Omental fat pad (tissue), 3 donors: ENCODE measurements at regions not wholly inside any gene's neighbourhood (a gene's known extent, or its start where the extent isn't known, plus 50 kb on each side); places are given as distances from the start of the nearest gene placed in this dataset.

Experiments
- ATAC-seq: fragments of 150-250 bp; one replicate; pipeline ENCODE4 v1.9.1; 2016; ENCODE audit warnings: mild to moderate bottlenecking, moderate library complexity; ENCODE audit not compliant: low FRiP score
- DNase-seq: peaks from one replicate; pipeline ENCODE4 v3.0.0-alpha.2; 2019; ENCODE audit warnings: low spot score
- CTCF ChIP-seq, 3 donors: fragments of 450-650 bp; IDR thresholded peaks; one replicate each; pipeline ENCODE4 v1.5.1; 2016 to 2017; ENCODE audit warnings: antibody characterized with exemption in 3 of 3, mild to moderate bottlenecking in 3 of 3, moderate library complexity in 2 of 3

GRCh38 chr9:109862452-109862851 is 82.5 kb downstream of the PALM2AKAP2 start:
- ATAC-seq: no peak
- DNase-seq: no peak
- TF ChIP-seq CTCF (IDR thresholded peaks at IDR 0.05): no peak

- ATAC-seq (no peak), DNase-seq (no peak)
- TF ChIP-seq CTCF (IDR thresholded peaks at IDR 0.05): no peak
These were observed 84.0 kb downstream of the PALM2AKAP2 start for GRCh38 chr9:109863961-109864360.

- TF ChIP-seq CTCF (IDR thresholded peaks at IDR 0.05): no peak
- ATAC-seq: no peak
- DNase-seq: no peak
These were observed 85.5 kb downstream of the PALM2AKAP2 start for GRCh38 chr9:109865521-109865920.

GRCh38 chr9:109868207-109868606 is 88.2 kb downstream of the PALM2AKAP2 start:
- ATAC-seq: no peak
- no peak for DNase-seq
- no peak for TF ChIP-seq CTCF (IDR thresholded peaks at IDR 0.05)

GRCh38 chr9:109868722-109869121 is 88.7 kb downstream of the PALM2AKAP2 start:
- DNase-seq (no peak), ATAC-seq (no peak)
- TF ChIP-seq CTCF (IDR thresholded peaks at IDR 0.05): no peak

- no peak for DNase-seq
- TF ChIP-seq CTCF (IDR thresholded peaks at IDR 0.05): no peak
- ATAC-seq: no peak
These were observed 90.4 kb downstream of the PALM2AKAP2 start for GRCh38 chr9:109870365-109870764.

GRCh38 chr9:109872901-109873300 is 92.9 kb downstream of the PALM2AKAP2 start:
- no peak for DNase-seq
- ATAC-seq: no peak

More at GRCh38 chr9:109872901-109873300, 92.9 kb downstream of the PALM2AKAP2 start:
- no peak for TF ChIP-seq CTCF (IDR thresholded peaks at IDR 0.05)
